Stimulated activated CD4-positive, alpha-beta T cell treated with anti-CD3 and anti-CD28 coated beads, Interleukin-4, amount 100 ng/mL, for 24 hours (primary cell): ENCODE measurements at regions not wholly inside any gene's neighbourhood (a gene's known extent, or its start where the extent isn't known, plus 50 kb on each side); places are given as distances from the start of the nearest gene placed in this dataset.

Source experiments
- DNase-seq: peaks from one replicate; pipeline ENCODE4 v3.0.0-alpha.2; 2020

- DNase-seq = peak; percentile 23
Measured at GRCh38 chr4:122508083-122508482, 51.6 kb upstream of the IL2 start.
